ENCODE measurements at regions not wholly inside any gene's neighbourhood (a gene's known extent, or its start where the extent isn't known, plus 50 kb on each side); places are given as distances from the start of the nearest gene placed in this dataset.

- Histone ChIP-seq H3K4me2 (ENCODE audit: control insufficient read depth, insufficient read depth) (no peak overlapping the region), H3K9me3 (replicated peaks; ENCODE audit: control insufficient read depth, insufficient read depth, low read length) (no peaks in the 10 kb centered on the region), H3K36me3 (ENCODE audit: control insufficient read depth in 2 of 2, insufficient read depth in 2 of 2, low read length in 1 of 2) (no peaks in the 10 kb centered on the region), H3K4me1 (ENCODE audit: control insufficient read depth, insufficient read depth, low read length) (no peaks in the 10 kb centered on the region), H3K9ac (ENCODE audit: control insufficient read depth, insufficient read depth, low read length) (no peak overlapping the region), H3K4me3 (no peak overlapping the region), H4K20me1 (ENCODE audit: control insufficient read depth, insufficient read depth) (no peaks in the 10 kb centered on the region), H3K27ac (ENCODE audit: control insufficient read depth, insufficient read depth) (no peak overlapping the region), H2AFZ (ENCODE audit: control insufficient read depth, low read depth, low read length) (no peak overlapping the region), H3K79me2 (ENCODE audit: control insufficient read depth, insufficient read depth, low read length) (no peaks in the 10 kb centered on the region), H3K27me3 (replicated peaks in 1 of 2; ENCODE audit: control insufficient read depth in 2 of 2, insufficient read depth in 2 of 2, low read length in 1 of 2) (no peaks in the 10 kb centered on the region)
- ChIA-PET RAD21 (ENCODE audit: unreplicated experiment) (interaction anchor here (0.6 kb wide), 1 partner anchor 364 kb away, joined by 3 read pairs; no protein-coding TSS in a partner anchor), CTCF (interaction anchor here (1.1 to 1.9 kb wide), 3 partner anchors 14 to 34 kb away, joined by 3 to 5 read pairs (median 3); no protein-coding TSS in a partner anchor), POLR2A (interaction anchor here (0.5 kb wide), 1 partner anchor 138 kb away, joined by 3 read pairs; no protein-coding TSS in a partner anchor), SMC1A (ENCODE audit: uncharacterized antibody, unreplicated experiment) (interaction anchor here (1.1 kb wide), 1 partner anchor 96 kb away, joined by 3 read pairs; no protein-coding TSS in a partner anchor)
- intact Hi-C loops (cut with micrococcal nuclease; ENCODE audit: unreplicated experiment) (no loop called here), in situ Hi-C loops (cut with MboI) (no loop called here)
- ATAC-seq (no peak), DNase-seq (ENCODE audit: low read depth, low spot score) (no peak), FAIRE-seq (no peak)
- 20% methylated on average over 3 of the region's 3 CpGs for WGBS (ENCODE audit: insufficient coverage, insufficient replicate concordance, low lambda C conversion rate, missing lambda C conversion rate)
- no TSS peak for BruUV-seq (replicated peaks)
- TF ChIP-seq CBFB (IDR thresholded peaks at IDR 0.05; ENCODE audit: low read depth) (no peak), GATAD2B (conservative IDR thresholded peaks at IDR 0.05; ENCODE audit: low read depth) (no peak), ZBTB4 (CRISPR knock-in tag; IDR thresholded peaks at IDR 0.05) (no peak), EED (IDR thresholded peaks at IDR 0.05; ENCODE audit: low read depth) (no peak), MTA3 (IDR thresholded peaks at IDR 0.05; ENCODE audit: borderline replicate concordance, low read length) (no peak), NRF1 (conservative IDR thresholded peaks at IDR 0.05; ENCODE audit: low read depth, low read length) (no peak), PRDM15 (CRISPR knock-in tag; IDR thresholded peaks at IDR 0.05) (no peak), DPF2 (IDR thresholded peaks at IDR 0.05) (no peak), POLR2AphosphoS2 (IDR thresholded peaks at IDR 0.05; ENCODE audit: low read depth, low read length) (no peak), ZNF207 (IDR thresholded peaks at IDR 0.05; ENCODE audit: borderline replicate concordance) (no peak), NR2C2 (IDR thresholded peaks at IDR 0.05; ENCODE audit: borderline replicate concordance, control insufficient read depth, insufficient read length, low read depth) (no peak), ELK1 (IDR thresholded peaks at IDR 0.05; ENCODE audit: low read depth, low read length) (no peak), PAX8 (IDR thresholded peaks at IDR 0.05) (no peak), FOS (IDR thresholded peaks at IDR 0.05; ENCODE audit: borderline replicate concordance, extremely low read depth, insufficient read length) (no peak), MLLT1 (IDR thresholded peaks at IDR 0.05) (no peak)
Measured at GRCh38 chr6:91695221-91695620, 1108.3 kb upstream of the MAP3K7 start.

Data from GM12878 (cell line).